ENCODE measurements at regions not wholly inside any gene's neighbourhood (a gene's known extent, or its start where the extent isn't known, plus 50 kb on each side); places are given as distances from the start of the nearest gene placed in this dataset.
"Not testable (repeated sequence)": the region's sequence is repeated elsewhere in the genome, so short reads cannot be mapped to it uniquely, and the experiment has no call there.

- DNase-seq (ENCODE audit: low read depth) = no peak
Measured at GRCh38 chr5:88092358-88092757, 176.3 kb downstream of the TMEM161B start.

DNA sequence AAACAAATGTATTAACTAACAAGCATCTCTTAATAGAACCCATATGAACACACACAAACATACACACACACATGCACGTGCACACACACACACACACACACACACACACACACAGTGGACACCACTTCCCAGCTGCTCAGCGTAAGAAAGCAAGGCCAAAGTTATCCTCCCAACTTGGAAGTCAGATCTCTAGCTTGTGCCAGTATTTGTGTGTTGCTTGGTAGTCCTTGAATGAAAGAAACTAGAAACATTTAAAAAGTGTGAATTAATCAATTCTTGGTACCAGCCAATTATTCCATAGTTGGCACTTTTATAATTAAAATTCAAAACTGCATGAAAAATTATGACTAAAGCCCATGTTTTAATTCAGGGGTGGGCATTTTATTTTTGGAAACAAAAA is 178.1 kb downstream of the TMEM161B start:
- no peak for DNase-seq (ENCODE audit: low read depth)

- no peak for DNase-seq (ENCODE audit: low read depth)
Measured at GRCh38 chr5:88089719-88090390, 178.8 kb downstream of the TMEM161B start.

- no peak for DNase-seq (ENCODE audit: low read depth)
Measured at GRCh38 chr5:88085462-88085861, 183.2 kb downstream of the TMEM161B start.

DNA sequence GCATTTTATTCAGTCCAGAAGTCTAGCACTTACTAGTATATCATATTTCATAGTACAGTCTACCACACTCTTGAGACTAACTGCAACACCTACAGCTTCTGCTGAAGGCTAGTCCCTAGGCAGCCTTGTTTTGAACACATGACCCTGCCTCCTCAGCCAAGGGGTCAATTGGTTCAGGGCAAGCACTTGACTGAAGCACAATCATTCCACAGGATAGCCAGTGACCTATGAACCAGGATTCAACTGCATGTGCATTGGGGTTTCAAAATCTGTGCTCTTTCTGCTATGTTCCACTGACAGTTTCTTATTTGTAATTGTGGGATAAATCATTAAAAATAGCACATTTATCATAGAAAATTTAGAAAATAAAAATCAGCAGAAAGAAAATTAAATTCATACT is 186.8 kb downstream of the TMEM161B start:
- DNase-seq (ENCODE audit: low read depth) = no peak

GRCh38 chr5:88063813-88064212 is 204.8 kb downstream of the TMEM161B start:
- no peak for DNase-seq (ENCODE audit: low read depth)

DNA sequence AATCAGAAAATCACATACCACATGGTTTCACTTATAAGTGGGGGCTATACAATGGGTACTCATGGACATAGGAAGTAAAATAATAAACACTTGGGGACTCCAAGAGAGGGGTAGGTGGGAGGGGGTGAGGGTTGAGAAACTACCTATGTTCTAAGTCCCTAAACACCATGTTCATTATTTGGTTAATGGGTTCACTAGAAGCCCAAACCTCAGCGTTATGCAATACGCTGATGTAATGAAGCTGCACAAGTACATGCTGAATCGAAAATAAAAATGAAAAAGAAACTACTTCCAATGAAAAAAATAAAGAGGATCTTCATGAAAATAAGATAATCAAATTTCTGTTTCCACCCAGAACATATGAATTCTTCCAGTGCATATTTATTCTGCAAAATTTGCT is 208.5 kb downstream of the TMEM161B start:
- DNase-seq (ENCODE audit: low read depth) = no peak

- DNase-seq (ENCODE audit: low read depth) = no peak
Measured at GRCh38 chr5:88058625-88059024, 210.0 kb downstream of the TMEM161B start.

DNA sequence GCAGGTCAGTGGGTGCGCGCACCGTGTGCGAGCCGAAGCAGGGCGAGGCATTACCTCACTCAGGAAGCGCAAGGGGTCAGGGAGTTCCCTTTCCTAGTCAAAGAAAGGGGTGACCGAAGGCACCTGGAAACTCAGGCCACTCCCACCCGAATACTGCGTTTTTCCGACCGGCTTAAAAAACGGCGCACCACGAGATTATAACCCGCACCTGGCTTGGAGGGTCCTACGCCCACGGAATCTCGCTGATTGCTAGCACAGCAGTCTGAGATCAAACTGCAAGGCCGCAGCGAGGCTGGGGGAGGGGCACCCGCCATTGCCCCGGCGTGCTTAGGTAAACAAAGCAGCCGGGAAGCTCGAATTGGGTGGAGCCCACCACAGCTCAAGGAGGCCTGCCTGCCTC is 216.2 kb downstream of the TMEM161B start:
- DNase-seq (ENCODE audit: low read depth) = not testable (repeated sequence)

DNA sequence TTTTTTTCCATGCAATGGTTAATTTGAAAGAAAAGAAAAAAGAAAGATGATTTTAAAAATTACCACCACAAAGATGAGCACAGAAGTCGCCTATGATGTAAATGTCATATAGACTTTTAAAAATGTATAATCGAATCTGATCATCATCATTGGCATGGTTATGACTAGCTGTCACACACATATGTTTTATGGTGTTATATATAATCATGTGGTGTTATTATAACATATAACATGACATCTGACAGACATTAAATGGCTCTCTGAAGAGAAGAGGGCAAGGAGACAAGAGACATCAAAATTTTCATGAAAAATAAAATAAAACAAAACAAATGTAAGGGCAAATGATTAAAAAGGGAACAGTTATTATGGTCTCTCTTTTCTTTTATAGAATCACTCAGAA is 217.5 kb downstream of the TMEM161B start:
- no peak for DNase-seq (ENCODE audit: low read depth)

GRCh38 chr5:88049737-88050136 is 218.9 kb downstream of the TMEM161B start:
- no peak for DNase-seq (ENCODE audit: low read depth)

- DNase-seq (ENCODE audit: low read depth) = no peak
Measured at GRCh38 chr5:88049156-88049555, 219.5 kb downstream of the TMEM161B start.

DNA sequence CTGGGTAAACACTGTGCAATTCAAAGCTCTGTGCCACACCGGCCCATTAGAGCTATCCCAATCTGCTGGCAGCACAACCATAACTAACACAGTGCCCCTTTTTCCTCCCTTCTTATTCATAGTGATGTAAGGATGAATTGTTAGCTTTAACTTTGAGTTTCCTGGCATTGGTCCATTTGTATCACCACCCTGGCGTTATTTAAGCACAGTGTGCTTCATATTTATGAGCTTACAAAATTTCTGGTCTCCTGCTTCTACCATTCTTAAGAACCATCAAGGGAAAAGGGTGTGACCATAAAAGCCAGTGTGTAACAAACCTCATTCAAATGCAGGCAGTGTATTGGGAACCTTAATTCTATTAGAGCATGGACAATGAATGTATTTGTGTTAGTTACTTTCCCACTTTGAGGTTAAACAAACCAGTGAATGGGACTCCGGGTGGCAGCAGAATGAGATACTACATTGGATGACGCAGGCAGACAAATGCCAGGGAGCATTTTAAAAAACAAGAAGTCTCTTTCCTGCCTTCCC is 222.6 kb downstream of the TMEM161B start:
- DNase-seq (ENCODE audit: low read depth) = no peak

GRCh38 chr5:88045165-88045564 is 223.5 kb downstream of the TMEM161B start:
- DNase-seq (ENCODE audit: low read depth) = no peak

- DNase-seq (ENCODE audit: low read depth) = no peak
Measured at GRCh38 chr5:88034520-88034919, 234.1 kb downstream of the TMEM161B start.

DNA sequence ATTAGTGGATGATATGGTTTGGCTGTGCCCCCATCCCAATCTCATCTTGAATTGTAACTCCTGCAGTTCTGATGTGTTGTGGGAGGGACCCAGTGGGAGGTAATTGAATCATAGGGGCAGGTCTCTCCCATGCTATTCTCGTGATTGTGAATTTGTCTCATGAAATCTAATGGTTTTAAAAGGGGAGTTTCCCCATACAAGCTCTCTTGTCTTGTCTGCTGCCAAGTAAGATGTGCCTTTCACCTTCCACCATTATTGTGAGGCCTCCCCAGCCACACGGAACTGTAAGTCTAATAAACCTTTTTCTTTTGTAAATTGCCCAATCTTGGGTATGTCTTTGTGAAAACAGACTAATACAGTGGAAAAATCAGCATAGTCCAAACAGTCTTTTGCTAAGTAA is 235.5 kb downstream of the TMEM161B start:
- no peak for DNase-seq (ENCODE audit: low read depth)

DNA sequence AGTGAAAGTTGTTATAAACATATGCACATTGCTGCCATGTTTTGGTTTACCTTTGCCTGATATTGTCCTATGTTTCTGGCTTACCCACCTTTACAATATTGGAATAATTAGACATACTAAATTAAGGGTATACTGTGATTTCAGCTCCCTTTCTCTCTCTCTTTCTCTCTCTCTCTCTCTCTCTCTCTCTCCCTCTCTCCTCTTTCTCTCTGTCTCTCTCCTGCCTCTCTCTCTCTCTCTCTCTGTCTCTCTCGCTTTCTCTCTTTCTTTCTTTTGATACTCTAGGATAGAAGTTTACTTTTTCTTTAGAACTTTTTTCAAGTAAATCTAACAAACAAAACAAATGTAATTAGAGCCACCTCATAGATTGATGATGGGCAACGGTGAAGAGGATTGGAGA is 239.6 kb downstream of the TMEM161B start:
- DNase-seq (ENCODE audit: low read depth) = no peak

DNA sequence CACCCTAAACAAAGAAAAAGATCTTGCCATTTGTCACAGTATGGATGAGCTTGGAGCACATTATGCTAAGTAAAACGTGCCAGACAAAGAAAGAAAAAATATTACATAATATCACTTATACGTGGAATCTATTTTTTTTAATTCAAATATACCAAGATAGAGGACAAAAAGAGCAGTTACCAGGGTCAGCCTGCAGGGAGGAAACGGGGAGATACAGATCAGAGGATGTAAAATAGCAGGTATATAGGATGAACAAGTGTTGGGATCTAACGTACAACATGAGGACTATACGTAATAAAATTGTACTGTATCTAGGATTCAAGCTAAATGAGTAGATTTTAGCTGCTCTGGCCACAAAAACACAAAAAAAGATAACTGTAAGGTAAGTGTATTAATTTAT is 247.5 kb downstream of the TMEM161B start:
- DNase-seq (ENCODE audit: low read depth) = no peak

GRCh38 chr5:88014984-88015383 is 253.7 kb downstream of the TMEM161B start:
- not testable (repeated sequence) for DNase-seq (ENCODE audit: low read depth)

DNA sequence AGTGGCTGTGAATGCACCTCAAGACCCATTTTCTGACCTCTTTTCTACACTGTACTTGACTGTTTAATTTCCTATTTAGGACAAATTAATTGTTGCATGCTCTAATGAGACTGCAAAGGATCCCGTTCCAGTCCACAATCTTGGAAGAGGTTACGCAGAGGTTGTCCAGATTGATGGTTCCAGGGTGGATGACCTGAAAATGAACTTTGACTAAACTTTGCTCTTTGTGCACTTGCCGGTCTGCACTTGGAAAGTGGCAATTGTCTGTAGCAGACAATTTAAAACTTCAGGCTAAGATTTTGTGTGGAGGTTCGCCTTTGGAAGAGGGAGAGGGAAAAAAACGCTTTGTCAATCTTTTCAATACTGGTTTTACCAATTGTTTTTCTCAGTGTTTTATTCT is 267.8 kb downstream of the TMEM161B start:
- no peak for DNase-seq (ENCODE audit: low read depth)

DNA sequence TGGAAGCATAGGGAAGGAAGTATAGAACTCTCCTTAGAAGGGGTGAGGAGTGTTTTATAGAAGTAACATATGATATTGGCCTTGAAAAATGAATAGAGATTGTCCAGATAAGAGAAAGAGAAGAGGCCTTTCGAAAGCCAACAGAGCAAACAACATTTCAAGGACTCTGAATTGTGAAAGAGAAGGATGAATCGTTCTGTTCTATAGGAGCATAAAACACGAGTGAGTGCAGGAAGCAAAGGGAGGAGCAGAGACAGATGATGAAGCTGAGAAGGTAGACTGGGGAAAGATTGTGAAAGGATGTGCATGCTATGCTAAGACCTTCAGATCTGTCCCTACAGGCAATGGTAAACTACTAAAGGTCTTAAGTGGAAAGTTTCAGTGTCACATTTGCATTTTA is 271.0 kb downstream of the TMEM161B start:
- DNase-seq (ENCODE audit: low read depth) = no peak

DNA sequence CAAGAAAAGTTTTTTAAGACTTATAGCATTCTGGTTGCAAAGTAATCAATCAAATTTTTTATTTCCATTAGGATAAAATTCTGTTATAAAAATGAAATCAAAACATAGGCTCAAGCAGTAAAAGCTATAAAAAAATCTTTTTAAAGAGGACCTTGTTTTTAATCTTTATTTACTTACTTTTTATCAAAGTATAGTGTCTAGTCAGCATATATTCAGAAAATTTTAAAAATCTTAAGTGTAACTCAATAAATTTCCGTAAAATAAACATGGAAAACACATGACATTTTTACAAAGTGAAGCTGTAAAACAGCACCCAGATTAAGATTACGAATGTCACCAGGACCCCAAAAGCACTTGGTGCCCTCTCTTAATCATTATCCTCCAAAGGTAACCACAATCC is 302.4 kb downstream of the TMEM161B start:
- no peak for DNase-seq (ENCODE audit: low read depth)

GRCh38 chr5:87954121-87954520 is 314.5 kb downstream of the TMEM161B start:
- no peak for DNase-seq (ENCODE audit: low read depth)

DNA sequence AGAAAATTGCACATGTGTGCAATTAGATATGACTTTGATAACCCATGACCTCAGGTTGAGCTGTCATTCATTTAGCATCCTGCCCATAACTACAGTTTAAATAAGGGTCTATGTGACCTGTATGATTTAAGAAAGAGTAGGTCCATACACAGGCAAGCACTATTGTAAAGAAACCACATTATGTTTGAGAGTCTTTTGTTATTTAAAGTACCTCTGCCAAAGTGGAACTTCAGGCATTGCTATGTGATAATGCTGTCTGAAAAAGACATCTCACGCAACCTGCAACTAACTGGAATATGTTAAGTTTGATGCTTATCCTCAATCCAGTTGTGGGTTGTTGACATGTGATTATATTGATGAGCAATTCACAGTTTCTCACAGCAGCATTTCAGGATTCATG is 317.0 kb downstream of the TMEM161B start:
- DNase-seq (ENCODE audit: low read depth) = no peak

Measured in fibroblast of gingiva (primary cell).